Activated CD8-positive, alpha-beta memory T cell treated with anti-CD3 and anti-CD28 coated beads, Interleukin-2, amount 50 U/mL, for 24 hours (primary cell): ENCODE measurements at regions not wholly inside any gene's neighbourhood (a gene's known extent, or its start where the extent isn't known, plus 50 kb on each side); places are given as distances from the start of the nearest gene placed in this dataset.
"Not testable (repeated sequence)": the region's sequence is repeated elsewhere in the genome, so short reads cannot be mapped to it uniquely, and the experiment has no call there.

ENCODE experiments used
- DNase-seq: peaks from one replicate; pipeline ENCODE4 v3.0.0-alpha.2; 2020; ENCODE audit errors: extremely low read depth

- DNase-seq: no peak
Measured at GRCh38 chr3:153906366-153906765, 214.8 kb upstream of the ARHGEF26 start.

GRCh38 chr3:153910387-153910786 lies 210.8 kb upstream of the ARHGEF26 start:
- DNase-seq: no peak

GRCh38 chr3:153911116-153911515 lies 210.1 kb upstream of the ARHGEF26 start:
- DNase-seq: no peak

- no peak for DNase-seq
Measured at GRCh38 chr3:153919773-153920172, 201.4 kb upstream of the ARHGEF26 start.

GRCh38 chr3:153921826-153922225 lies 199.4 kb upstream of the ARHGEF26 start:
- no peak for DNase-seq

GRCh38 chr3:153925841-153926514 lies 195.2 kb upstream of the ARHGEF26 start:
- no peak for DNase-seq

- no peak for DNase-seq
Measured at GRCh38 chr3:153927107-153927506, 194.1 kb upstream of the ARHGEF26 start.

GRCh38 chr3:153928851-153929250 lies 192.3 kb upstream of the ARHGEF26 start:
- DNase-seq: no peak

- DNase-seq: not testable (repeated sequence)
Measured at GRCh38 chr3:153933481-153933880, 187.7 kb upstream of the ARHGEF26 start.

GRCh38 chr3:153944084-153944483 lies 177.1 kb upstream of the ARHGEF26 start:
- no peak for DNase-seq

GRCh38 chr3:153951276-153951675 lies 169.9 kb upstream of the ARHGEF26 start:
- no peak for DNase-seq

- DNase-seq: no peak
Measured at GRCh38 chr3:153952091-153952490, 169.1 kb upstream of the ARHGEF26 start.

GRCh38 chr3:153956613-153957012 lies 164.6 kb upstream of the ARHGEF26 start:
- DNase-seq: no peak

GRCh38 chr3:153957421-153957820 lies 163.8 kb upstream of the ARHGEF26 start:
- DNase-seq: no peak

GRCh38 chr3:153958635-153959595 lies 162.3 kb upstream of the ARHGEF26 start:
- no peak for DNase-seq

- DNase-seq: no peak
Measured at GRCh38 chr3:153960458-153961074, 160.6 kb upstream of the ARHGEF26 start.

GRCh38 chr3:153961494-153961893 lies 159.7 kb upstream of the ARHGEF26 start:
- DNase-seq: no peak

GRCh38 chr3:153963012-153963411 lies 158.2 kb upstream of the ARHGEF26 start:
- DNase-seq: no peak

- DNase-seq: no peak
Measured at GRCh38 chr3:153967260-153967659, 153.9 kb upstream of the ARHGEF26 start.

- DNase-seq: no peak
Measured at GRCh38 chr3:153970047-153970446, 151.1 kb upstream of the ARHGEF26 start.

GRCh38 chr3:153970741-153971347 lies 150.3 kb upstream of the ARHGEF26 start:
- no peak for DNase-seq

- DNase-seq: no peak
Measured at GRCh38 chr3:153972862-153973261, 148.3 kb upstream of the ARHGEF26 start.
